A673 (cell line): ENCODE measurements at regions not wholly inside any gene's neighbourhood (a gene's known extent, or its start where the extent isn't known, plus 50 kb on each side); places are given as distances from the start of the nearest gene placed in this dataset.

Source experiments
- CTCF ChIP-seq: fragments of 300-800, 200-600 bp; sonication (generic); conservative IDR thresholded peaks from 2 replicates; pipeline ENCODE4 v1.5.1; 2017; ENCODE audit warnings: low read depth, mild to moderate bottlenecking, antibody characterized with exemption, low read length, moderate library complexity, mixed read lengths
- EZH2 ChIP-seq: fragments of 200-600 bp; sonication (generic); IDR thresholded peaks from 2 replicates; pipeline ENCODE4 v1.6.1; 2017; ENCODE audit warnings: borderline replicate concordance, low read depth, mild to moderate bottlenecking, mixed read lengths, antibody characterized with exemption, low read length; ENCODE audit not compliant: poor library complexity, severe bottlenecking

- no peak for TF ChIP-seq CTCF
- no peak for TF ChIP-seq EZH2
Measured at GRCh38 chr12:126998031-126998430, 1268.9 kb upstream of the TMEM132C start.
